ENCODE measurements at regions not wholly inside any gene's neighbourhood (a gene's known extent, or its start where the extent isn't known, plus 50 kb on each side); places are given as distances from the start of the nearest gene placed in this dataset.

DNA sequence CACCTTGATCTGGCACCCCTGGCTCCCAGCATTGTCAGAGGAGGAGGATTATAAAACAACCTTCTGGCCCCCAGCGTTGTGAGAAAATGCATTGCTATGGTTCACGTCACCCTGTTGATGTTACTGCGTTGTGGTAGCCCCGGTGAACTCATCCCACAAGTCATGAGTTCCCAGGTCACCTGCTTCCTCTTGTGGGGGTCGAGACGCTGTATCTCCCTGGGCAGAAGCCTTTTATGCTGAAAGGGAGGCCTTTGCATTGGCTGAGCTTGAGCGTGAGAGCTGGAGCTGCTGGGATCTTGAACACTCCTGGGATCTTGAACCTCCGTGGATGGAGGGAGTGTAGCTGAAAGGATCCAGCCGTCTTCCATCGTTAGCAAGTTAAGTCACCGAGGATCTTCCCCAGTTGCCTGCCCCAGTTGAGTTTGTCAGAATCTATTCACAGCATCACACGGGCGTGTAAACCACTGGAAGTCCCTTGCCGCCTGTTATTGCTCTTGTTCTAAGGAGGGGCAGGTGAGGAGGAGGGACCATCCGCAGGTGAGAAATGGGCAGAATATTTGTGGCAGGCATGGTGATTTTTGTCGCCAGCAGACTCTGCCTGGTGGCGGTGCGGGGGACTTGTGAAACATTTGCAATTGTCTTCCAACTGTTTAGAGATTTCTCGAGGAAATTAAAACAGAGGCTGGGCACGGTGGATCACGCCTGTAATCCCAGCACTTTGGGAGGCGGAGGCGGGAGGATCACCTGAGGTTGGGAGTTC, 299.9 kb downstream of the ASMT start:
- no peak overlapping the region for H2AFZ ChIP-seq (ENCODE audit: low read depth)
- TF ChIP-seq, protein P1, sequence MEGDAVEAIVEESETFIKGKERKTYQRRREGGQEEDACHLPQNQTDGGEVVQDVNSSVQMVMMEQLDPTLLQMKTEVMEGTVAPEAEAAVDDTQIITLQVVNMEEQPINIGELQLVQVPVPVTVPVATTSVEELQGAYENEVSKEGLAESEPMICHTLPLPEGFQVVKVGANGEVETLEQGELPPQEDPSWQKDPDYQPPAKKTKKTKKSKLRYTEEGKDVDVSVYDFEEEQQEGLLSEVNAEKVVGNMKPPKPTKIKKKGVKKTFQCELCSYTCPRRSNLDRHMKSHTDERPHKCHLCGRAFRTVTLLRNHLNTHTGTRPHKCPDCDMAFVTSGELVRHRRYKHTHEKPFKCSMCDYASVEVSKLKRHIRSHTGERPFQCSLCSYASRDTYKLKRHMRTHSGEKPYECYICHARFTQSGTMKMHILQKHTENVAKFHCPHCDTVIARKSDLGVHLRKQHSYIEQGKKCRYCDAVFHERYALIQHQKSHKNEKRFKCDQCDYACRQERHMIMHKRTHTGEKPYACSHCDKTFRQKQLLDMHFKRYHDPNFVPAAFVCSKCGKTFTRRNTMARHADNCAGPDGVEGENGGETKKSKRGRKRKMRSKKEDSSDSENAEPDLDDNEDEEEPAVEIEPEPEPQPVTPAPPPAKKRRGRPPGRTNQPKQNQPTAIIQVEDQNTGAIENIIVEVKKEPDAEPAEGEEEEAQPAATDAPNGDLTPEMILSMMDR (conservative IDR thresholded peaks at IDR 0.05; ENCODE audit: low read depth, low read length), result no peak

DNA sequence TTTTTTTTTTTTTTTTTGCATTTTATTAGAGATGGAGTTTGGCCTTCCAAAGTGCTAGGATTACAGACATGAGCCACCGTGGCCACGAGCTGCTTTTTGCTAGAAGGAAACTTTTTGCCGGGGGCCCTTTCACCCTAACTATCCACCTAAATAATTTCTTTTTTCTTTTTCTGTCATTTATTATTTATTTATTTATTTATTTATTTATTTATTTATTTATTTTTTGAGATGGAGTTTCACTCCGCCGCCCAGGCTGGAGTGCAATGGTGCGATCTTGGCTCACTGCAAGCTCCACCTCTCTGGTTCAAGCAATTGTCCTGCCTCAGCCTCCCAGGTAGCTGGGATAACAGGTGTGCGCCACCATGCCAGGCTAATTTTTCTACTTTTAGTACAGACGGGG, 303.9 kb downstream of the ASMT start:
- H3K4me1 ChIP-seq (ENCODE audit: low read depth, poor library complexity, severe bottlenecking), result no peaks in the 10 kb centered on the region
- no peak overlapping the region for H3K4me2 ChIP-seq

More for the DNA sequence above, 299.9 kb downstream of the ASMT start:
- Histone ChIP-seq H3K9ac (no peak overlapping the region), H4K20me1 (ENCODE audit: insufficient read depth) (no peaks in the 10 kb centered on the region), H3K27me3 (ENCODE audit: insufficient read depth, low read depth) (no peaks in the 10 kb centered on the region), H3K79me2 (ENCODE audit: insufficient read depth, low read depth) (no peaks in the 10 kb centered on the region), H3K4me1 (ENCODE audit: low read depth, poor library complexity, severe bottlenecking) (no peaks in the 10 kb centered on the region), H3K4me2 (no peak overlapping the region), H3K27ac (no peak overlapping the region), H3K36me3 (ENCODE audit: insufficient read depth) (no peaks in the 10 kb centered on the region), H3K4me3 (IDR thresholded peaks at IDR 0.05; ENCODE audit: insufficient read depth, low read depth, low read length) (no peak overlapping the region)

DNA sequence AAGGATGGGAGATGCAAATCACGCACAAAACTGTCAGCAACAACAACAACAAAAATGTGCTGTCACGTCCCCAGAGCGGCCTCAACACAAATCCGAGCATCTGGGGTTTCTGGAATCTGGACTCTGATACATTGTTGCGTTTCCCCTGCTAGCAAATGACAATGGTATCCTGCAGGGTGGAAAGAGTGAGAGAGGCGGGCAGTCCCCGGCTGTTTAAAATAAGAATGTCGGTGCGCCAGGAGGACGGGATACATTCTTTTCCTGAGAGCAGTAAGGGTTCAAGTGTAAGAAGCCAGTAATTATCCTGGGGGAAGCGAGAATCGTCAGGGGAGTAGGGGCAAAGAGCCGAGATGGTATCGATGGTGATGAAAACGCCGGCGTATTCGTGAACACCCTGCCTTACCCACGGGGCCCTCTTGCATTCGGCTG, 310.2 kb downstream of the ASMT start:
- no peak overlapping the region for H2AFZ ChIP-seq (ENCODE audit: low read depth)
- TF ChIP-seq, protein P1 (conservative IDR thresholded peaks at IDR 0.05; ENCODE audit: low read depth, low read length), result no peak
- H3K36me3 ChIP-seq (ENCODE audit: insufficient read depth), result no peaks in the 10 kb centered on the region
- no peaks in the 10 kb centered on the region for H3K27me3 ChIP-seq (ENCODE audit: insufficient read depth, low read depth)
- H3K4me3 ChIP-seq (IDR thresholded peaks at IDR 0.05; ENCODE audit: insufficient read depth, low read depth, low read length), result no peak overlapping the region
- H4K20me1 ChIP-seq (ENCODE audit: insufficient read depth), result no peaks in the 10 kb centered on the region
- no peak overlapping the region for H3K4me2 ChIP-seq
- no peaks in the 10 kb centered on the region for H3K4me1 ChIP-seq (ENCODE audit: low read depth, poor library complexity, severe bottlenecking)
- H3K27ac ChIP-seq, result no peak overlapping the region
- H3K9ac ChIP-seq, result no peak overlapping the region
- no peaks in the 10 kb centered on the region for H3K79me2 ChIP-seq (ENCODE audit: insufficient read depth, low read depth)

More for the DNA sequence above, 303.9 kb downstream of the ASMT start:
- Histone ChIP-seq H3K27ac (no peak overlapping the region), H3K79me2 (ENCODE audit: insufficient read depth, low read depth) (no peaks in the 10 kb centered on the region), H2AFZ (ENCODE audit: low read depth) (no peak overlapping the region), H3K36me3 (ENCODE audit: insufficient read depth) (no peaks in the 10 kb centered on the region), H3K9ac (no peak overlapping the region), H3K27me3 (ENCODE audit: insufficient read depth, low read depth) (no peaks in the 10 kb centered on the region), H3K4me3 (IDR thresholded peaks at IDR 0.05; ENCODE audit: insufficient read depth, low read depth, low read length) (no peak overlapping the region), H4K20me1 (ENCODE audit: insufficient read depth) (no peaks in the 10 kb centered on the region)
- TF ChIP-seq, protein P1 (conservative IDR thresholded peaks at IDR 0.05; ENCODE audit: low read depth, low read length), result no peak

DNA sequence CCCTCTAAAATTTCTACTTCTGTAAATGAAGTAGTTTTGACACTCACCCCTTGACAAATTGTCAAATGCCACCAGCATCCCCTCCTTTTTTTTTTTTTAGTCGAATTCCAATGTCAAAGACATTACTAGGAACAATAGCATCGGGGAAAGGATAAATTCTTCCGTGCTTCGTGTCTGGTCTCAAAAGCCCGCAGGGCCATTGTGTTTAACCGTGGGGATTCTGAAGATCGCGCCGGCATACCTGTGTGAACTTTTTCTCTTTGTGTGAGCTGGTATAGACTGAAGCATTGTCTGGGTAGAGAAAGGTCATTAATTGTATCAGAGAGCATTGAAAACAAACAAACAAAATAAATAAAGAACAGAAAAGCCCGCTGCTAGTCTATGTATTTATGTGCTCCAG, 313.9 kb downstream of the ASMT start:
- H3K27ac ChIP-seq, result no peak overlapping the region
- no peaks in the 10 kb centered on the region for H3K4me1 ChIP-seq (ENCODE audit: low read depth, poor library complexity, severe bottlenecking)
- TF ChIP-seq, protein P1 (conservative IDR thresholded peaks at IDR 0.05; ENCODE audit: low read depth, low read length), result no peak
- no peak overlapping the region for H2AFZ ChIP-seq (ENCODE audit: low read depth)
- no peak overlapping the region for H3K4me3 ChIP-seq (IDR thresholded peaks at IDR 0.05; ENCODE audit: insufficient read depth, low read depth, low read length)
- H3K79me2 ChIP-seq (ENCODE audit: insufficient read depth, low read depth), result no peaks in the 10 kb centered on the region
- H4K20me1 ChIP-seq (ENCODE audit: insufficient read depth), result no peaks in the 10 kb centered on the region
- no peak overlapping the region for H3K4me2 ChIP-seq
- H3K36me3 ChIP-seq (ENCODE audit: insufficient read depth), result no peaks in the 10 kb centered on the region
- H3K27me3 ChIP-seq (ENCODE audit: insufficient read depth, low read depth), result no peaks in the 10 kb centered on the region
- no peak overlapping the region for H3K9ac ChIP-seq
